Forelimb muscle (tissue), 1 donor: ENCODE measurements at regions not wholly inside any gene's neighbourhood (a gene's known extent, or its start where the extent isn't known, plus 50 kb on each side); places are given as distances from the start of the nearest gene placed in this dataset.
A peak's percentile ranks its signal among the peaks of the same experiment; 100 is the strongest.

Source experiments
- DNase-seq: peaks from one replicate; pipeline ENCODE4 v3.0.0-alpha.2; 2013; ENCODE audit warnings: low read depth

DNA sequence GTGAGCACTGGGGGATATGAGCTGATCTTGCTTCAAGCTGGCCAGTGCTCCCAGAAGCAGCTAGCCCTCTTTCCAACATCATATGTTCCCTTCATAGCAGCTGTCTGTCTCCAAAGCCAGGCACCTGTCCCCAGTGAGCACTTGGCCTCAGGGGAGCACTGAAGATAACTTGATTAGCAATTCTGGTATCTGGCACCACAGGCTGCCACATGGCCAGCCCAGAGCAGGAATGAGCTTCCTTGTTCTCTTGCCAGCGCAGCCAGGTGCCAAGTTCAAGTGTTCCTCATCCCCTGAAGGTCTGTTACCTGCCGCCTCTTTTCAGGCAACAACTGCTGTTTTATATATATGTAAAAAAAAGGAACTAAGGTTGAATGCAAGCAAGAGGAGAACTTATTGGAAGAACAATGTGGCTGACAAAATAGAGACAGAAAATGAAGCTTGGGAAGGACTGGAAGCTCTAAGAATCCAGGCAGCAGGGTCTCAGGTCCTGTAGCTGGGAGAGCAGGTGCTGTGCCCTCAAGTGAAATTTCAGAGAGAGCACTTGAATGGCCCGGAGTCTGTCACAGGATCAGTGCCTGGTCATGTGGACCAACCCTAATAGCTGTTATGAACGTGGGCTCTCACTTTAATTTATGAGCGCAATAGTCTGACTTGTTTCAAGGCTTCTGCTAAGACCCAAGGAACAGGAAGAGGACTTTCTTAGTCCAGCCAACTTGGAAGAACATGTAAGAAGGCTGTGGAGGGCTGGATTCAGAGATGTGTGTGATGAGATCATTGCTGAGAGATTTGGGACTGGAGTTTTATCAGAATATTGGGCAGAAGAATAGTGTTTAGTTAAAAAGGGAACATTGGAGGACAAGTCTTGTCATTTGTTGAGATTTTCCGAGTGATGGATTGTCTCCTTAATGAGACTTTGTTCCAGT is 267.2 kb downstream of the GLRX3 start:
- peak; percentile 1 for DNase-seq

DNA sequence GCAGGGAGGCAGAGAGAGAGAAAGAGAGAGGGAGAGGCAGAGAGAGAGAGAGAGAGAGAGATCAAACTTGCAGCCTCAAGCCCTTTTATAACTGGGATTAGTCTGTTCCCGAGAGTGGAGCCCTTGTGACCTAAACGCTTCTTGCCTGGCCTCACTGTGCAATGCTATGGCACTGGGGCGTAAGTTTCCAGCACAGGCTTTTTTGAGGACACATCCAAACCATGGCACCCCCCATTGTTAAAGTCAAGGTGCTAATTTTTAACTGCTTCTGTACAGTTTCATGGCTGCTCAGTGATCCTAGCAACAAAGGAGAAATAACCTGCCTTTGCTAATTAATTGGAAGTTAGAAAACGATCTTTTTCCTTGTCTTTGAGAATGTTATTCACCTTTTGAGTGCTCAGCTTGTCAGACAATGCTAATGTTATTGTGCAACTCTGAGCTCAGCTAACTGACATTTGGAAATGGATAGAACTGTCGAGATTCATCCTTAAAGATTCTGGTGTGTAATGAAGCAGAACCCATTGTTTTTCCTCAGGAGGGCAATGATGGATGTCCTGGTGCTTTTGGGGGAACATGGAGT is 268.4 kb downstream of the GLRX3 start:
- DNase-seq, result no peak

DNA sequence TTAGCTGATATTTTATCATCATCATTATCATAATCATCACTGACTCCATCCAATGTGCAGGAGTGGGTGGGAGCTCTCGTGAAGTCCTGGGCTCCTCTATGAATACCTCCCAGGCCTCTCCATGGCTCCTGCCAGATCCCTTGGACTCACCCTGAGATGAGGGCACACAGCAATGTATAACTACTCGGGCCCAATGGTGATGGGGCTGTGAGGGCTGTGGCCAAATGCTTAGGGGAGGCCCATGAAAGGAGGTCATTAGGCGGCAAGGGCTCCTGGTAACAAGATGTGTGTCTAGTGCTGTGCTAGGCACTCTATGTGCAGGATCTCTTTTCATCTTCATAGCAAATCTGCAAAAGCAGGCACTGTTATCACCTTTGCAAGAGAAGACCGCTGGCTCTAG is 270.9 kb downstream of the GLRX3 start:
- no peak for DNase-seq

DNA sequence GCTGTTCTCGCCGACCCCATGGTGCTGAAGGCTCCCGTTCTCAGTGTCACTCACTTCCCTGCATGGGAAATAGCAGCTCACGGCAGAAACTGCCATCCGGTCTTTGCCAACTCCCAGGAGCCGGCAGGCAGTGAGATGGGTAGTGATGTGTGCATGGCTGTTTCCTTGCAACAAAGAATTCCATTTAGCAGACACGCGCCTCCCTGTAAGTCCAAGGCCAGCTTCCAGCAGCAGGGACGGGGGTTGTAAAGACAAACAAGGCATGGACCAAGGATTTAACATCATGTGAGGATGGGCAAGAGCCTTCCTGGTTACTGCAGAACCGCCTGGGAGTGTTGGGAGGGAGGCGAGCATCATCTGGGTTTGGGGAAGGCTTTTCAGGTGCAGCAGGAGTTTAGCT is 273.1 kb downstream of the GLRX3 start:
- no peak for DNase-seq

DNA sequence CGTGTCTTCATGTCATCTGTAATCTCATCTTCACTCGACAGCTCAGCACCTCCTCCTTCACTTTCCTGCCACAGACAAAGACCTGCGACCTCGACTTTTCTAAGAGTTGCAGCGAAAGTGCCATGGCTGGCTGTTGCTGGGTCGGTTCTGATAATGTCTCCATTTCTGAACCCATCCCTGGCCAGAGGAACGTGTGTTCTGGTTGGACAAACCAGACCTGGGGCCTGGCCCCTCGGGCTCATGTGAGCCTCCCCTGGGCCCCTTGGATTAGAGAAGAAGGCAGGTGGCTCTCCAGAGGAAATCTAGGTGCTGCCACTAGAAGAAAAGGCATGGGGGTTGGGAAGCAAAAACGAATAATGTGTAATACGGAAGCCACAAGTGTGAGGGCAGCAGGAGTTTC is 273.7 kb downstream of the GLRX3 start:
- DNase-seq, result no peak

GRCh38 chr10:130411496-130412085 is 275.4 kb downstream of the GLRX3 start:
- DNase-seq, result no peak

DNA sequence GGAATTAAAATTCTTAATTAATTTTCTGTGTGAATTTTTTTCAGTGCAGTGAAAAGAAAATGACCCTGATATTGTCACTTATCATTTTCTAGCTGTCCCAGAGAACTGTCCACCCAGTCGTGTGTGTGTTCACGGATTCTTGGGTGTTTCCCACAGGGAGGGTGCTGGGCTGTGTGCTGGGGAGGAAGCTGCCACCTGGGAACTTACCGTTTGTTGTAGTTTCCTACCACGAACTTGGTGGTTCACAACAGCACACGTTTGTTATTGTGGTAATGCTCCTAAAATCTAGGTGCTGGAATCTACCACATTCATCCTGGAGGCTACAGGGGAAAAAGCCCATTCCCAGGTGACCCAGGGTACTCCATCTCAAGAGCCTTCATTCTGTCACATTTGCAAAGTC is 276.1 kb downstream of the GLRX3 start:
- no peak for DNase-seq

DNA sequence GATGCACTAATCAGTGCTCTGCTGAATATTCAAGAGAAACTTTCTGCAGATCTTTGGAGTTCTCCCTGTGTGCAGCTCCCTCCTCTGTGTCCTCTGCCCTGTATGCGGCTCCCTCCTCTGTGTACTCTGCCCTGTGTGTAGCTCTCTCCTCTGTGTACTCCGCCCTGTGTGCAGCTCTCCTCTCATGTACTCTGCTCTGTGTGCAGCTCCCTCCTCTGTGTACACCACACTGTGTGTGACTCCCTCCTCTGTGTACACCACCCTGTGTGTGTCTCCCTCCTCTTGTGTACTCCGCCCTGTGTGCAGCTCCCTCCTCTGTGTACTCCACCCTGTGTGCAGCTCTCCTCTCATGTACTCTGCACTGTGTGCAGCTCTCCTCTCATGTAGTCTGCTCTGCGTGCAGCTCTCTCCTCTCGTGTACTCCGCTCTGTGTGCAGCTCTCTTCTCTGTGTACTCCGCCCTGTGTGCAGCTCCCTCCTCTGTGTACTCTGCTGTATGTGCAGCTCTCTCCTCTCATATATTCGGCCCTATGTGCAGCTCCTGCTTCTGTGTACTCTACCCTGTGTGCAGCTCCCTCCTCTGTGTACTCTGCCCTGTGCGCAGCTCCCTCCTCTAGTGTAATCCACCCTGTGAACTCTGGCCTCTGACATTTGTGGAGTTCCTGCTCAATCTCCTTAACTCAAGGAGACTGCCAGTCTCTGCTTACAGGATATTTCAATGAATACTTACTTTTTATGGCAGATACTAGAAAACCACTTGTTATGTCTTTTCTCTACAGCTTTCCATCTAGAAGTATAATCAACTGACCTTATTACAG is 280.4 kb downstream of the GLRX3 start:
- no peak for DNase-seq

GRCh38 chr10:130418731-130419130 is 282.5 kb downstream of the GLRX3 start:
- no peak for DNase-seq

- DNase-seq, result no peak
Observed at GRCh38 chr10:130421909-130422308, 285.7 kb downstream of the GLRX3 start.

DNA sequence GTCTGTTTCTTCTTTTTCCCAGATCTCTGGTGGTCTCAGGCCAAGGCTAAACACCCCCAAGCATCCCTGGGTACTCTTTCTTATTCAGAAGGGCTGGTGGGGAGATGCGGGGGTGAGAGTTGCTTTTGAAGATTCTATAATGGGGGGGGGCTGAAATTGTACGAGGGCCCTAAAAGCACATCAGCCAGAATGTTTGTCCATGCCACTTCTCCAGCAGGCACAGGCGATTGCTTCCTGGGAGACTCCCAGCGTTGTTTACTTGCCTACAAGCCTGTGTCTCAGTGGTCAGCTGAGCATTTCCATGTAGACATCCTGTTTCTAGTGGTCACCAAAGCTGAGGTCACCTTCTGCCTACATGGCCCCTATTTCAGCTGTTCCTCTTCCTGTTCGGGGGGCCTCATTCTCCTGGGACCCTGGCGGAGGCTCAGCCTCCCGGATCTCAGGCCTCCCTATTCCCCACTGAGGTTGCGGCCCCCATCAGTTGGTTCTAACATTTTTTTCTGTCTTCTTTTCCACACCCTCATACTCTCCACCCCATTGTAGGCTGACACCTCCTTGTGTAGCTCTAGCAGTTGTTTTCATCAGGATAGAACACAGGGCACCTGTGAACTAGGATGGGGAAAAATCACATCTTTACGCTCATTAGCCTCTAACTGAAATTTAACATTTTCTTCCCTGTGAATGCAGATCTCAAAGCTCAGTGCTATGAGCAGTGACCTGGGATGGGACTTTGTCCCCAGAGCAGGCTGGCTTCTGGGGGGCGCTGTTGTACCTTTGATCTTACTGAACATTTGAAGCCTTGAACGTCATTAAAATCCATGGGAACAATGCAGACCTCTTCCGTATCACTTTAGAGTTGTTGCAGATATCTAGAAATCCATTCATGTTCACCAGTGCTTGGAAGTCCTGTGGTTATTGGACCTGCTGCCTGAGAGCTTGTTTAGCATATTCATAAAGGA is 286.5 kb downstream of the GLRX3 start:
- DNase-seq, result no peak

DNA sequence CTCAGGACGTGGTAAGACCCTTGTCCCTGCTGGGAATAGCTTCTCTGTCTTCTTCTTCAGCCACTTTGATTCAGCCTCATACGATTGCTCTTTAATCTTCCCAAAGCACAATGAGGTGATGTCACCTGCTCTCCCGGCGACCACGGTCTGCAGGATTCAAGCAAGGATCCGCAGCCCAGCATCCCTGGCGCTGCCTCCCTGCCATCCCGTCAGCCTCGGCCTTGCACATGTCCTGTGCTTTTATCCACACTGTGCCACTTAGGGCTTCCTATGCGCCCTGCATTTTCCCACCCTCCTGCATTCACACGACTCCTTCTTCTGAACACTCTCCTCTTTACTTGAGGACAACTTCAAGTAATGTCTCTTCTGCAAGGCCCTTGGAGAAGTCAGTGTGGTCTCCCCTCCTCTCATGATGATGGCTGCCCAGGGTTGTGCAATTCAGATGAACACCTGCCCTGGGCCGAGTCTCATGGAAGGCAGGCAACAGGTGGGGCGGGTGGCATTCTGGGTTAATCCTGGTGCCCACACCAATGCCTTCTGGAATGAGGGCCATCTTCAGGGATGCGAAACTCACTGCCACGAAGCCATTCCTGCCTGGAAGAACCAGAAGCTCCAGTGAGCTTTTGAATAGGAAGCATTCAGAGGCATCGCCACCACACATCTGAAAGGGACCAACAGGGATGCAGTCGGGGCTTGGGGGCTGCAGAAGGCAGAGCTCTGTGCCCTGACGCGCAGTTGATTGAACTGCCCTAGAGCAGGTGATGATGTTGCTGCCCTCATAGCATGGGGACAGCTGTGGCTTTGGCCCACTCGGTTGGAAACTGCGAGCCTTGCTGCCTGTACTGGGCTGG is 287.5 kb downstream of the GLRX3 start:
- no peak for DNase-seq

- DNase-seq, result no peak
Observed at GRCh38 chr10:130424418-130424817, 288.2 kb downstream of the GLRX3 start.

DNA sequence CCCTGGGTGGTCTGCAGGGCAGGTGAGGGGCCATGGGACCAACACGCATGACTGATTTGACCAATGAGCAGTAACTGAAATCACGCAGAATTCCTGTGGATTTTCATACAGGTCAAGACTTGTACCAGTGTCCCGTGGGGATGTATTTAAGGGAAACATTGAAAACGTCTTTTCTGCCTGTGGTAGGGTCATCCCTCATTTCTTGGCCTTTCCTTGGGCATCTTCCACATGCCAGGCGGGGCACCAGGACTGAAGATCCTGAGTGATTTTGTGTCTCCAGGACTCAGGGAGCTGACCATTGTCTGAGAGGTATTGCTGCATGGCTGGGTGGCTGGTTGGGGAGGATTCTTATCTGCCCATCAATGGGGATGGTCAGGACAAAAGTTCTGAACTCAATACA is 289.0 kb downstream of the GLRX3 start:
- no peak for DNase-seq

GRCh38 chr10:130425881-130426435 is 289.8 kb downstream of the GLRX3 start:
- DNase-seq, result no peak

GRCh38 chr10:130427216-130427722 is 291.1 kb downstream of the GLRX3 start:
- no peak for DNase-seq

- no peak for DNase-seq
Observed at GRCh38 chr10:130428936-130429335, 292.7 kb downstream of the GLRX3 start.

DNA sequence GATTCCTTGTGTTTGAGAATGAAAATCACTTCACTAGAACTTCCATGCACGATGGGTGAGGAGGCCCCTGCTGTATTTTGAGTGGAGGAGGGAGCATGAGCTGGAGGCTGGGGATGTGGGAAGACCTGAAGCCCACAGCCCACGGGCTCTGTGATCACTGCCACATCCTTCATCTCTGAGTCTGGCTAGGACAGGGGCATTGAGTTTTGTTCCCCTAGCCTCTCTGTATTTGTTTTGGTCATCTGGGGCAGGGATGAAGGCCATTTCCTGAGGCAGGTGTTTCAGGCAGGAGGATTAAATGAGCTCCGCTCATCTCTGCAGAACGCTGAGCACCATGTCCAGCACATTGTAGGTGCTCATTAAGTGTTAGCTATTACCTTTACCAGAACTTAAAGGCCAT is 293.6 kb downstream of the GLRX3 start:
- DNase-seq, result no peak

- DNase-seq, result no peak
Observed at GRCh38 chr10:130430291-130430690, 294.1 kb downstream of the GLRX3 start.
